Endothelial cell of umbilical vein (primary cell): ENCODE measurements at regions not wholly inside any gene's neighbourhood (a gene's known extent, or its start where the extent isn't known, plus 50 kb on each side); places are given as distances from the start of the nearest gene placed in this dataset.

Experiments used
- BruUV-seq: library from RNA; stranded (reverse); fragments of 400-500 nt; replicated peaks from 2 replicates; lab custom pipeline; 2021; lab: Mats Ljungman, UMichigan
- CTCF ChIA-PET: fragments of 300-600, 350-600 bp; sonication (Branson Sonifier 250); formaldehyde crosslinking; loops from one replicate; lab custom pipeline; 2021; ENCODE audit warnings: antibody characterized with exemption, inconsistent platforms; lab: Charles Lee
- POLR2A ChIA-PET: fragments of 300-600, 350-600 bp; sonication (Branson Sonifier 250); formaldehyde crosslinking; loops from one replicate; lab custom pipeline; 2021; ENCODE audit warnings: antibody characterized with exemption, inconsistent platforms; lab: Charles Lee
- DNase-seq: peaks from one replicate; pipeline ENCODE4 v3.0.0-alpha.2; 2011; ENCODE audit warnings: low read depth, low spot score
- FAIRE-seq: peaks from 2 replicates; lab custom pipeline; 2011; peaks lifted over from hg19 to GRCh38; lab: Jason Lieb, UNC
- H2AFZ ChIP-seq: 2 replicates; pipeline ENCODE4 v1.6.0; 2012; ENCODE audit warnings: low read depth, low read length, control low read depth, inconsistent platforms
- H3K27ac ChIP-seq: 2 replicates; pipeline ENCODE4 v1.5.1; 2011; ENCODE audit warnings: low read depth, mild to moderate bottlenecking, control low read depth, low read length, moderate library complexity; ENCODE audit not compliant: insufficient read depth
- H3K27me3 ChIP-seq, 2 experiments: 2 replicates each; pipeline versions ENCODE4 v1.6.0 to v1.6.1; 2011; ENCODE audit warnings: low read length in 2 of 2, mixed read lengths in 1 of 2; ENCODE audit not compliant: control insufficient read depth in 2 of 2, insufficient read depth in 2 of 2
- H3K36me3 ChIP-seq, 2 experiments: 2 replicates in 1 of 2; 3 replicates in 1 of 2; pipeline ENCODE4 v1.5.1; 2011; ENCODE audit warnings: low read length in 2 of 2, mild to moderate bottlenecking in 1 of 2, moderate library complexity in 1 of 2; ENCODE audit not compliant: control insufficient read depth in 2 of 2, insufficient read depth in 2 of 2; ENCODE audit errors: extremely low read depth in 1 of 2
- H3K4me1 ChIP-seq: 3 replicates; pipeline ENCODE4 v1.5.1; 2011; ENCODE audit warnings: mild to moderate bottlenecking, low read length; ENCODE audit not compliant: control insufficient read depth, insufficient read depth; ENCODE audit errors: extremely low read depth
- H3K4me2 ChIP-seq: 2 replicates; pipeline ENCODE4 v1.6.1; 2011; ENCODE audit warnings: low read length, control low read depth, mixed read lengths; ENCODE audit not compliant: insufficient read depth
- H3K4me3 ChIP-seq, 3 experiments: fragments of 200-600 bp in 1 of 3; sonication (generic), shearing (Covaris generic) in 1 of 3; replicated peaks in 1 of 3; 2 replicates each; pipeline ENCODE4 v1.5.1; 2011 to 2016; ENCODE audit warnings: control low read depth in 3 of 3, low read length in 3 of 3, mild to moderate bottlenecking in 2 of 3, inconsistent platforms in 1 of 3, low read depth in 1 of 3, moderate library complexity in 1 of 3; ENCODE audit not compliant: insufficient read depth in 1 of 3
- H3K79me2 ChIP-seq: 2 replicates; pipeline ENCODE4 v1.6.0; 2012; ENCODE audit warnings: low read length, inconsistent platforms; ENCODE audit not compliant: control insufficient read depth, insufficient read depth
- H3K9ac ChIP-seq: replicated peaks from 2 replicates; pipeline ENCODE3; 2011; ENCODE audit warnings: low read length, control low read depth; ENCODE audit not compliant: insufficient read depth; ENCODE audit errors: extremely low read depth
- H3K9me1 ChIP-seq: replicated peaks from 3 replicates; pipeline ENCODE4 v1.6.0; 2011; ENCODE audit warnings: mild to moderate bottlenecking, low read length; ENCODE audit not compliant: control insufficient read depth, insufficient read depth; ENCODE audit errors: extremely low read depth
- H3K9me3 ChIP-seq: replicated peaks from 2 replicates; pipeline ENCODE4 v1.5.1; 2012; ENCODE audit warnings: low read length, inconsistent platforms; ENCODE audit not compliant: control insufficient read depth, insufficient read depth
- H4K20me1 ChIP-seq: replicated peaks from 2 replicates; pipeline ENCODE3; 2011; ENCODE audit warnings: mild to moderate bottlenecking, low read length; ENCODE audit not compliant: control insufficient read depth, insufficient read depth; ENCODE audit errors: extremely low read depth
- EZH2 ChIP-seq: IDR thresholded peaks from 2 replicates; pipeline ENCODE4 v1.6.1; 2012; ENCODE audit warnings: borderline replicate concordance, low read depth, mild to moderate bottlenecking, moderate library complexity, low read length, inconsistent platforms; ENCODE audit not compliant: severe bottlenecking
- FOS ChIP-seq: IDR thresholded peaks from 2 replicates; pipeline ENCODE4 v1.6.1; 2011; ENCODE audit warnings: mild to moderate bottlenecking, low read length, moderate library complexity, borderline replicate concordance; ENCODE audit not compliant: insufficient read depth
- JUN ChIP-seq: IDR thresholded peaks from 2 replicates; pipeline ENCODE4 v1.6.1; 2011; ENCODE audit warnings: borderline replicate concordance, low read depth; ENCODE audit not compliant: insufficient read length, insufficient read depth
- MYC ChIP-seq: IDR thresholded peaks from one replicate; pipeline ENCODE4 v1.6.1; 2011; ENCODE audit warnings: mild to moderate bottlenecking, low read depth, low read length
- POLR2AphosphoS5 ChIP-seq: IDR thresholded peaks from 2 replicates; pipeline ENCODE4 v1.6.1; 2012; ENCODE audit warnings: low read depth, mild to moderate bottlenecking, control low read depth, low read length, moderate library complexity; ENCODE audit not compliant: insufficient read depth
- dilution Hi-C: fragments of 300-500 bp; cut with MboI; formaldehyde crosslinking; loops from one replicate; pipeline ENCODE4 v1.15.0; 2019; ENCODE audit warnings: low sequenced_read_pairs; ENCODE audit not compliant: extremely low pct_ligation_motif_present
- intact Hi-C: fragments of 100-400 bp; cut with micrococcal nuclease; formaldehyde crosslinking; loops from one replicate; pipeline ENCODE4 v1.10.0; 2022
- TF ChIP-seq, protein P1 (sequence below): IDR thresholded peaks from 2 replicates; pipeline ENCODE4 v1.6.1; 2011; ENCODE audit not compliant: insufficient read depth, insufficient read length
- TF ChIP-seq, protein P2 (sequence below), 2 donors: IDR thresholded peaks; 1 replicate in 1 of 2; 2 replicates in 1 of 2; pipeline ENCODE4 v1.5.1; 2011; ENCODE audit warnings: low read length in 2 of 2, mild to moderate bottlenecking in 2 of 2, moderate library complexity in 2 of 2, control low read depth in 1 of 2, inconsistent platforms in 1 of 2, low read depth in 1 of 2; ENCODE audit not compliant: insufficient read depth in 1 of 2; ENCODE audit errors: extremely low read depth in 1 of 2

DNA sequence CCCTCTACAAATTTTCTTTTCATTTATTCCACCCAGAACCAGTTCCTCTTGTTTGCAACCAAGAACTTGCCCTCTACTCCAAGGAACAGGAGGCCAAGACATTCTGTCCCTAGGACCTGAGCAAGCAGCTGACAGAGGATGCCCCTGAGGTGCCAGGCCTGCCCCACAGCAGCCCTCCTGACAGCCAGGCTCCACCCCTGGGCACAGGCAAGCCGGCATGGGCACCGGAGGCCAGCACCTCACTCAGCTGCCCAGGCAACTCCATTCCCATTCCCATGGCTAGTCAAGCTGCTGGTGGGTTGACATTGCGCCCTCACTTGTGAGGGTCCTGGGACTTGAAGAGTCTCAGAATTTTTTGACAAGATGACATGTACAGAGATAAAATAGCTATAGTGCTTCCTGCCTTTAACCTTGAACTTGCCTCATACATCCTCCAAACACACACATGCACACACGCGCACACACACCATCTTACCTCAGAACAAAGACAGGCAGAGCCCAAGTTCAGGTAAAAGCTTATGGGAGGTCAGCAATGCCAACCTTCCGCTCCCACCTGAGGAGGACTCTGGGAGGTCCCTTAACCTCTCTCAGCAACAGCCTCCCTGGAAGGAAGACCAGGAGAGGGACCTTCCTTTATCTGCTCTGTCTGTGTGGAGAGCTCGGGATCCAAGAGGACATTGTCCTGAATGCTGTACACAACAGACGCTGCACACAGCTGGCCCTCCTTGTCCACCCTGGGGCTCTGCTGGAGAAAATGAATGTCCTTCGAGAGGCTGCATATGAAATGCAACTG is 620.9 kb upstream of the CADM1 start:
- TF ChIP-seq EZH2: no peak
- no peak for TF ChIP-seq JUN
- no peak for TF ChIP-seq POLR2AphosphoS5
- no peak for TF ChIP-seq FOS
- TF ChIP-seq, protein P1, sequence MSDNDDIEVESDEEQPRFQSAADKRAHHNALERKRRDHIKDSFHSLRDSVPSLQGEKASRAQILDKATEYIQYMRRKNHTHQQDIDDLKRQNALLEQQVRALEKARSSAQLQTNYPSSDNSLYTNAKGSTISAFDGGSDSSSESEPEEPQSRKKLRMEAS: no peak
- dilution Hi-C loops (no loop called here), intact Hi-C loops (no loop called here)
- FAIRE-seq (no peak), DNase-seq (no peak)
- BruUV-seq: no TSS peak
- no peaks in the 10 kb centered on the region for H3K79me2 ChIP-seq
- no peaks in the 10 kb centered on the region for H3K9me3 ChIP-seq
- H3K4me1 ChIP-seq: no peaks in the 10 kb centered on the region
- H3K27ac ChIP-seq: no peak overlapping the region
- H2AFZ ChIP-seq: no peak overlapping the region
- H3K4me2 ChIP-seq: no peak overlapping the region
- no peaks in the 10 kb centered on the region for H3K36me3 ChIP-seq
- H4K20me1 ChIP-seq: no peaks in the 10 kb centered on the region
- no peaks in the 10 kb centered on the region for H3K27me3 ChIP-seq
- ChIA-PET CTCF (no interaction called here), POLR2A (no interaction called here)
- no peaks in the 10 kb centered on the region for H3K9me1 ChIP-seq
- H3K4me3 ChIP-seq: no peak overlapping the region
- H3K9ac ChIP-seq: no peak overlapping the region

DNA sequence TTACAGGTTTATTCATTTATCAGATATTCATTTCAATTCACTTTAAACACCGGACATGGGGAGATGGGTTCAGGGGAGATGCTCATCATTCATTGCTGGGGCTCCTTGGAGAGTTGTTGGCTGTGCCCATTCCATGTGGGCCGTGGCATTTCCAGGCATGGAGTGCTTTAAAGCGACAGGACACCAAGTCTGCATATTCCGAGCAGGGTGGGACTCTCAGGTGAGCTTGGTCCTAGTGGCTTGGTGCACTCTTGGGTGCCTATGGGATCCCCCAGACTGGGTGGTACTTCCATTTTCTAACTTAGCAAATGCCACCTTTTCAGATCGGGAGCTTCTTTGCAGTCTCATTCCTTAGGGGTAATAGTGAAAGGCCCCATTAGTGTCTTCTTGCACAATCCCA is 619.5 kb upstream of the CADM1 start:
- Histone ChIP-seq H3K79me2 (no peaks in the 10 kb centered on the region), H4K20me1 (no peaks in the 10 kb centered on the region), H3K4me3 (no peak overlapping the region), H3K4me2 (no peak overlapping the region), H3K9ac (no peak overlapping the region), H3K9me3 (no peaks in the 10 kb centered on the region), H3K27me3 (no peaks in the 10 kb centered on the region), H3K4me1 (no peaks in the 10 kb centered on the region), H3K36me3 (no peaks in the 10 kb centered on the region), H2AFZ (no peak overlapping the region), H3K9me1 (no peaks in the 10 kb centered on the region), H3K27ac (no peak overlapping the region)
- TF ChIP-seq, protein P2, sequence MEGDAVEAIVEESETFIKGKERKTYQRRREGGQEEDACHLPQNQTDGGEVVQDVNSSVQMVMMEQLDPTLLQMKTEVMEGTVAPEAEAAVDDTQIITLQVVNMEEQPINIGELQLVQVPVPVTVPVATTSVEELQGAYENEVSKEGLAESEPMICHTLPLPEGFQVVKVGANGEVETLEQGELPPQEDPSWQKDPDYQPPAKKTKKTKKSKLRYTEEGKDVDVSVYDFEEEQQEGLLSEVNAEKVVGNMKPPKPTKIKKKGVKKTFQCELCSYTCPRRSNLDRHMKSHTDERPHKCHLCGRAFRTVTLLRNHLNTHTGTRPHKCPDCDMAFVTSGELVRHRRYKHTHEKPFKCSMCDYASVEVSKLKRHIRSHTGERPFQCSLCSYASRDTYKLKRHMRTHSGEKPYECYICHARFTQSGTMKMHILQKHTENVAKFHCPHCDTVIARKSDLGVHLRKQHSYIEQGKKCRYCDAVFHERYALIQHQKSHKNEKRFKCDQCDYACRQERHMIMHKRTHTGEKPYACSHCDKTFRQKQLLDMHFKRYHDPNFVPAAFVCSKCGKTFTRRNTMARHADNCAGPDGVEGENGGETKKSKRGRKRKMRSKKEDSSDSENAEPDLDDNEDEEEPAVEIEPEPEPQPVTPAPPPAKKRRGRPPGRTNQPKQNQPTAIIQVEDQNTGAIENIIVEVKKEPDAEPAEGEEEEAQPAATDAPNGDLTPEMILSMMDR (IDR thresholded peaks at IDR 0.05; ENCODE audit: extremely low read depth in 1 of 2, insufficient read depth in 1 of 2, low read depth in 1 of 2, low read length in 2 of 2): no peak
- no peak for TF ChIP-seq POLR2AphosphoS5
- TF ChIP-seq EZH2: no peak
- no peak for TF ChIP-seq MYC
- no peak for TF ChIP-seq FOS
- intact Hi-C loops: no loop called here
- ChIA-PET POLR2A (no interaction called here), CTCF (no interaction called here)
- BruUV-seq: no TSS peak
- dilution Hi-C loops: no loop called here
- no peak for DNase-seq
- FAIRE-seq: no peak
